ENCODE measurements at regions not wholly inside any gene's neighbourhood (a gene's known extent, or its start where the extent isn't known, plus 50 kb on each side); places are given as distances from the start of the nearest gene placed in this dataset.

GRCh38 chr2:144812288-144812687 is 292.4 kb upstream of the ZEB2 start:
- no peak for TF ChIP-seq CTCF (conservative IDR thresholded peaks at IDR 0.05)
- H4K20me1 ChIP-seq (ENCODE audit: control insufficient read depth, insufficient read depth, insufficient read length): no peaks in the 10 kb centered on the region
- H4K91ac ChIP-seq (ENCODE audit: insufficient read length, low read depth, low read length): no peak overlapping the region
- no peak overlapping the region for H3K14ac ChIP-seq (ENCODE audit: insufficient read depth, low read length)
- H3K9me3 ChIP-seq (ENCODE audit: control insufficient read depth, low read depth, low read length): no peaks in the 10 kb centered on the region
- Mint-ChIP-seq H3K4me3 (no peak overlapping the region), H3K36me3 (ENCODE audit: insufficient read depth in 1 of 3, low read depth in 3 of 3) (no peaks in the 10 kb centered on the region), H3K9me3 (no peaks in the 10 kb centered on the region), H3K27me3 (ENCODE audit: low read depth) (no peaks in the 10 kb centered on the region), H3K27ac (no peak overlapping the region), H3K4me1 (peaks cover 3% of the 10 kb centered on the region in 2 experiments; a peak in 3 of 4 replicates)
- H2BK120ac ChIP-seq (ENCODE audit: low read depth, low read length, poor library complexity, severe bottlenecking): no peak overlapping the region
- H3K27me3 ChIP-seq (ENCODE audit: insufficient read depth, low read length): no peaks in the 10 kb centered on the region
- H3K4me1 ChIP-seq (ENCODE audit: insufficient read depth, low read length): no peaks in the 10 kb centered on the region
- H3K9ac ChIP-seq (ENCODE audit: extremely low read depth, insufficient read length, low read length): no peak overlapping the region
- no peaks in the 10 kb centered on the region for H3K79me1 ChIP-seq (ENCODE audit: insufficient read depth, low read depth, low read length, poor library complexity, severe bottlenecking)
- no peak overlapping the region for H3K4ac ChIP-seq (ENCODE audit: low read depth, low read length)
- no peak overlapping the region for H3K27ac ChIP-seq (ENCODE audit: insufficient read length, low read depth, low read length)
- no peak overlapping the region for H2BK15ac ChIP-seq (ENCODE audit: low read depth, low read length)
- no peak overlapping the region for H3K4me2 ChIP-seq (ENCODE audit: insufficient read depth, insufficient read length, low read length)
- H2AFZ ChIP-seq (ENCODE audit: low read length): no peak overlapping the region
- H2BK12ac ChIP-seq (ENCODE audit: insufficient read length, low read depth, low read length): no peak overlapping the region
- WGBS (ENCODE audit: extremely low coverage, insufficient read length, low lambda C conversion rate): no CpG with 5 or more reads among the region's 6 CpGs
- DNase-seq: no peak
- no peak overlapping the region for H2BK20ac ChIP-seq (ENCODE audit: low read depth, low read length, poor library complexity, severe bottlenecking)
- H3K23me2 ChIP-seq (ENCODE audit: insufficient read length, low read depth, low read length, poor library complexity, severe bottlenecking): no peaks in the 10 kb centered on the region
- no peak overlapping the region for H3K56ac ChIP-seq (ENCODE audit: insufficient read length, low read depth, low read length)
- H2BK5ac ChIP-seq (ENCODE audit: insufficient read length, low read length): no peak overlapping the region
- no peak overlapping the region for H2AK5ac ChIP-seq (ENCODE audit: insufficient read length, low read length)
- H3K23ac ChIP-seq (ENCODE audit: insufficient read length, low read depth, low read length): no peak overlapping the region
- H3K18ac ChIP-seq (ENCODE audit: insufficient read length, low read depth, low read length): no peak overlapping the region
- no peak overlapping the region for H4K5ac ChIP-seq (ENCODE audit: insufficient read length, low read depth, low read length)
- no peak overlapping the region for H4K8ac ChIP-seq (replicated peaks; ENCODE audit: insufficient read length, low read depth, low read length)
- no peak overlapping the region for H3T11ph ChIP-seq (ENCODE audit: low read length)
- no peaks in the 10 kb centered on the region for H3K79me2 ChIP-seq (ENCODE audit: insufficient read depth, low read length)
